Activated B cell treated with CpG ODN at 0.5 μM for 24 hours (primary cell): ENCODE measurements at regions not wholly inside any gene's neighbourhood (a gene's known extent, or its start where the extent isn't known, plus 50 kb on each side); places are given as distances from the start of the nearest gene placed in this dataset.

ENCODE experiments used
- ATAC-seq: fragments of 200-7000 bp; cut with Tn5 transposase; one replicate; pipeline ENCODE4 v1.10.0; 2021; ENCODE audit warnings: low read depth, mild to moderate bottlenecking, moderate library complexity
- CTCF ChIA-PET: fragments of 350-600 bp; sonication (Branson Sonifier 250); formaldehyde crosslinking; loops from one replicate; lab custom pipeline; 2021; ENCODE audit warnings: antibody characterized with exemption; lab: Charles Lee
- POLR2A ChIA-PET: fragments of 350-600 bp; sonication (Branson Sonifier 250); formaldehyde crosslinking; loops from one replicate; lab custom pipeline; 2021; ENCODE audit warnings: antibody characterized with exemption; lab: Charles Lee
- DNase-seq: peaks from one replicate; pipeline ENCODE4 v3.0.0; 2022
- H3K27ac Mint-ChIP-seq: one replicate; pipeline ENCODE4 v1.8.0; 2020; ENCODE audit warnings: mixed read lengths
- H3K27me3 Mint-ChIP-seq: one replicate; pipeline ENCODE4 v1.8.0; 2021; ENCODE audit warnings: mixed read lengths
- H3K36me3 Mint-ChIP-seq: one replicate; pipeline ENCODE4 v1.8.0; 2021; ENCODE audit warnings: low read depth, mixed read lengths
- H3K4me1 Mint-ChIP-seq: one replicate; pipeline ENCODE4 v1.8.0; 2021; ENCODE audit warnings: mixed read lengths
- H3K4me3 Mint-ChIP-seq: one replicate; pipeline ENCODE4 v1.8.0; 2020; ENCODE audit warnings: mild to moderate bottlenecking, mixed read lengths
- H3K9me3 Mint-ChIP-seq: one replicate; pipeline ENCODE4 v1.8.0; 2020; ENCODE audit warnings: mixed read lengths
- intact Hi-C: fragments of 100-400 bp; cut with micrococcal nuclease; formaldehyde crosslinking; loops from one replicate; pipeline ENCODE4 v1.15.1; 2024
- TF ChIP-seq, protein P1 (sequence below): fragments of 200-600 bp; IDR thresholded peaks from one replicate; pipeline ENCODE4 v1.8.0; 2022; ENCODE audit warnings: antibody characterized with exemption, mild to moderate bottlenecking

DNA sequence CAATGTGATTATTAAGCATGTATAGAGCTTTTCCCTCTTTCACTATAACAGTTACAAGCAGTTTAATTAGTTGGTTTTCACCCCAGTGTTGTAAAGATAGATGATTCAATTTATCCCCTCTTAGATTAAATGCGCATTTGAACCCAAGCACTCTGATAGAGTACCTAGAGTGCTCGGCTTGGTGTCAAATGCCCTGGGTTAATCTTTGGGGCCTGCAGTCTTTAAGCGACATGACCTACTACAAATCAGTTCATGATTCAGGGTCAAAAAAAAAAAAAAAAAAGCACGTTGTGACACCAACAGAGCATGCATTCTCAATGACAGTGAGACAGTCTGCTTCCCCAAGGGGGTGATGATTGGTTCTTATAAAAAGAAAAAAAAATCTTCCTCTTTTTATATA lies 375.3 kb downstream of the BRINP1 start:
- ATAC-seq, result no peak
- CTCF ChIA-PET, result no interaction called here
- no peaks in the 10 kb centered on the region for H3K4me1 Mint-ChIP-seq
- TF ChIP-seq, protein P1, sequence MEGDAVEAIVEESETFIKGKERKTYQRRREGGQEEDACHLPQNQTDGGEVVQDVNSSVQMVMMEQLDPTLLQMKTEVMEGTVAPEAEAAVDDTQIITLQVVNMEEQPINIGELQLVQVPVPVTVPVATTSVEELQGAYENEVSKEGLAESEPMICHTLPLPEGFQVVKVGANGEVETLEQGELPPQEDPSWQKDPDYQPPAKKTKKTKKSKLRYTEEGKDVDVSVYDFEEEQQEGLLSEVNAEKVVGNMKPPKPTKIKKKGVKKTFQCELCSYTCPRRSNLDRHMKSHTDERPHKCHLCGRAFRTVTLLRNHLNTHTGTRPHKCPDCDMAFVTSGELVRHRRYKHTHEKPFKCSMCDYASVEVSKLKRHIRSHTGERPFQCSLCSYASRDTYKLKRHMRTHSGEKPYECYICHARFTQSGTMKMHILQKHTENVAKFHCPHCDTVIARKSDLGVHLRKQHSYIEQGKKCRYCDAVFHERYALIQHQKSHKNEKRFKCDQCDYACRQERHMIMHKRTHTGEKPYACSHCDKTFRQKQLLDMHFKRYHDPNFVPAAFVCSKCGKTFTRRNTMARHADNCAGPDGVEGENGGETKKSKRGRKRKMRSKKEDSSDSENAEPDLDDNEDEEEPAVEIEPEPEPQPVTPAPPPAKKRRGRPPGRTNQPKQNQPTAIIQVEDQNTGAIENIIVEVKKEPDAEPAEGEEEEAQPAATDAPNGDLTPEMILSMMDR, result no peak
- POLR2A ChIA-PET, result no interaction called here
- intact Hi-C loops, result no loop called here
- H3K4me3 Mint-ChIP-seq, result no peak overlapping the region
- no peaks in the 10 kb centered on the region for H3K27me3 Mint-ChIP-seq
- H3K27ac Mint-ChIP-seq, result no peak overlapping the region
- no peaks in the 10 kb centered on the region for H3K36me3 Mint-ChIP-seq
- no peaks in the 10 kb centered on the region for H3K9me3 Mint-ChIP-seq
- no peak for DNase-seq

- ATAC-seq (no peak), DNase-seq (no peak)
- no peaks in the 10 kb centered on the region for H3K27me3 Mint-ChIP-seq
- no peaks in the 10 kb centered on the region for H3K36me3 Mint-ChIP-seq
- H3K9me3 Mint-ChIP-seq, result no peaks in the 10 kb centered on the region
- no peaks in the 10 kb centered on the region for H3K4me1 Mint-ChIP-seq
- H3K4me3 Mint-ChIP-seq, result no peak overlapping the region
- intact Hi-C loops, result no loop called here
- CTCF ChIA-PET, result no interaction called here
- no peak overlapping the region for H3K27ac Mint-ChIP-seq
- POLR2A ChIA-PET, result no interaction called here
- TF ChIP-seq, protein P1, result no peak
These were observed 366.7 kb downstream of the BRINP1 start for GRCh38 chr9:119002491-119002890.

DNA sequence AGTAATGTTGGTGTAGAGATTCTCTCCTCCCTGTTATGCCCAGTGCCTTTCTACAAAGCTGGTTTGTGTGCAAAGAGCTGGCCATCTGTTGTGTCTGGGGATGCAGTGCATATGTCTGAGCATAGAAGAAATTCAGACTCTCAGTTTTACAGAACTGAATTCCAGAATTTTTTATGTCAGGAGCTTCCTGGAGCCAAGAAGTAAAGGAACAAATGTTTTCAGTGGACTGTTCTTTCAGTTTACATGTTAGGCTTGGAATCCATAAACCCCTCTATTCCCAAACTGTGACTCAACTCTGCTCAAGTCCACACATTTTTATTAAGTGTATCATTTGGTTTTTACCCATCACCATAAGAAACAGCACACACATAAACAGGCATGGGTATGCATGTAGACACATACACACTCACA lies 366.0 kb downstream of the BRINP1 start:
- DNase-seq, result no peak
- TF ChIP-seq, protein P1, result no peak
- POLR2A ChIA-PET, result no interaction called here
- CTCF ChIA-PET, result no interaction called here
- no peak overlapping the region for H3K27ac Mint-ChIP-seq
- H3K9me3 Mint-ChIP-seq, result no peaks in the 10 kb centered on the region
- no peaks in the 10 kb centered on the region for H3K27me3 Mint-ChIP-seq
- intact Hi-C loops, result no loop called here
- H3K36me3 Mint-ChIP-seq, result no peaks in the 10 kb centered on the region
- no peak overlapping the region for H3K4me3 Mint-ChIP-seq
- H3K4me1 Mint-ChIP-seq, result no peaks in the 10 kb centered on the region
- no peak for ATAC-seq

DNA sequence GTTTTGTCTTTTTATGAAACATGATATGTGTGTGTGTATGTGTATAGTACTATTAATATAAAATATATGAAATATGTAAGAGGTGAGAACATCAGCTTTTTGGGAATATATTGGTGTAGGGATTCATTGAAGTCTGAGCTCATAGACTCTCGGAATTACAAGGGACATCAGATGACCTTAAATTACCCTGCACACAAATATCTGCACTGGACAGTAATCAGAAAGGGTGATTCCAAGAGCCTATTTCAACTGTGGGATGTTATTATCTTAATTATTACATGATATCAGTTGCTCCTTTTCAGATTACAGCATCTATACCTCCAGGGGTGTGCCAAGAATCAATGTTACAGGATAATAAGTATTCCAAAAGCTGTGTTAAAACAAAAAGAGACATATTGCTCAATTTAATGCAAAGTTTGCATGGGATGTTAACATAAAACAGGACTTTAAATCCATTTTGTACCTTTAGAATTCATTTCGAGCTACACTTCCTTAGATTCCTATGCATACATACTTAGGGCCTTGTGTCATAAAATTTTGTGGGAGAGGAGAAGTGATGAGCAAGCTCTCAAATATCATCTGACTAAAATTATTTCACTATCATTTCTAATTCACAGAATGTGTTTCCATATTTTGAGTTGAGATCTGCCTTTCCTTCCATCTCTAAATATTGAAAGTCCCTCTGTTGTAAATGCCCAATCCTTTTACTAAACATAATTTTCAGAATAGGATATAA lies 365.2 kb downstream of the BRINP1 start:
- Mint-ChIP-seq H3K9me3 (no peaks in the 10 kb centered on the region), H3K27ac (no peak overlapping the region), H3K36me3 (no peaks in the 10 kb centered on the region), H3K4me3 (no peak overlapping the region), H3K27me3 (no peaks in the 10 kb centered on the region), H3K4me1 (no peaks in the 10 kb centered on the region)
- intact Hi-C loops, result no loop called here
- TF ChIP-seq, protein P1, result no peak
- POLR2A ChIA-PET, result no interaction called here
- DNase-seq (no peak), ATAC-seq (no peak)
- CTCF ChIA-PET, result no interaction called here

GRCh38 chr9:119004618-119004990 lies 364.6 kb downstream of the BRINP1 start:
- H3K27ac Mint-ChIP-seq, result no peak overlapping the region
- H3K4me3 Mint-ChIP-seq, result no peak overlapping the region
- TF ChIP-seq, protein P1, result no peak
- no peaks in the 10 kb centered on the region for H3K36me3 Mint-ChIP-seq
- DNase-seq (no peak), ATAC-seq (no peak)
- POLR2A ChIA-PET, result no interaction called here
- CTCF ChIA-PET, result no interaction called here
- no peaks in the 10 kb centered on the region for H3K4me1 Mint-ChIP-seq
- H3K27me3 Mint-ChIP-seq, result no peaks in the 10 kb centered on the region
- no peaks in the 10 kb centered on the region for H3K9me3 Mint-ChIP-seq
- intact Hi-C loops, result no loop called here
